ENCODE measurements at regions not wholly inside any gene's neighbourhood (a gene's known extent, or its start where the extent isn't known, plus 50 kb on each side); places are given as distances from the start of the nearest gene placed in this dataset.

DNA sequence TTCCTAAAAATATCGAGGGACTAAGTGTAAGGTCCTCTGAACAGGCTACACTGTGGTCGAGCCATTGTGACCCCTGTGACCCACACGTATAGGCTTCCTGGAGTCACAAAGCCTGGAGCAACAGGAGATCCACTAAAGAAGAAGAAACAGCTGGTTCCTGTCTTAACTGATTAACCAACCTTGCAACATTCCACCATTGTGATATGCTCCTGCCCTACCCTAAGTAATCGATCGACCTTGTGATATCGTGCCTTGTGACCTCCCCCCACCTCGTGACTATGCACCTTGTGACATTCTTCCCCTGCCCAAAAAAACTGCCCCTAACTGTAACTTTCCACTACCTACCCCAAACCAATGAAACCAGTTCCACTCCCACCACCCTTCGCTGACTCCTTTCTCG, 304.6 kb upstream of the FAM78B start:
- no peaks in the 10 kb centered on the region for H3K9me3 ChIP-seq
- no peaks in the 10 kb centered on the region for H3K36me3 ChIP-seq
- H3K27me3 ChIP-seq: no peaks in the 10 kb centered on the region
- DNase-seq (no peak), ATAC-seq (ENCODE audit: low FRiP score in 2 of 2) (no peak)
- TF ChIP-seq, protein P1, sequence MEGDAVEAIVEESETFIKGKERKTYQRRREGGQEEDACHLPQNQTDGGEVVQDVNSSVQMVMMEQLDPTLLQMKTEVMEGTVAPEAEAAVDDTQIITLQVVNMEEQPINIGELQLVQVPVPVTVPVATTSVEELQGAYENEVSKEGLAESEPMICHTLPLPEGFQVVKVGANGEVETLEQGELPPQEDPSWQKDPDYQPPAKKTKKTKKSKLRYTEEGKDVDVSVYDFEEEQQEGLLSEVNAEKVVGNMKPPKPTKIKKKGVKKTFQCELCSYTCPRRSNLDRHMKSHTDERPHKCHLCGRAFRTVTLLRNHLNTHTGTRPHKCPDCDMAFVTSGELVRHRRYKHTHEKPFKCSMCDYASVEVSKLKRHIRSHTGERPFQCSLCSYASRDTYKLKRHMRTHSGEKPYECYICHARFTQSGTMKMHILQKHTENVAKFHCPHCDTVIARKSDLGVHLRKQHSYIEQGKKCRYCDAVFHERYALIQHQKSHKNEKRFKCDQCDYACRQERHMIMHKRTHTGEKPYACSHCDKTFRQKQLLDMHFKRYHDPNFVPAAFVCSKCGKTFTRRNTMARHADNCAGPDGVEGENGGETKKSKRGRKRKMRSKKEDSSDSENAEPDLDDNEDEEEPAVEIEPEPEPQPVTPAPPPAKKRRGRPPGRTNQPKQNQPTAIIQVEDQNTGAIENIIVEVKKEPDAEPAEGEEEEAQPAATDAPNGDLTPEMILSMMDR (IDR thresholded peaks at IDR 0.05): no peak
- TF ChIP-seq POLR2AphosphoS5 (IDR thresholded peaks at IDR 0.05): no peak
- TF ChIP-seq POLR2A (IDR thresholded peaks at IDR 0.05): no peak
- no peak for TF ChIP-seq EP300 (IDR thresholded peaks at IDR 0.05)
- H3K4me1 ChIP-seq: no peaks in the 10 kb centered on the region
- H3K4me3 ChIP-seq: no peak overlapping the region
- 66 to 77% methylated on average over 9 of the region's 9 CpGs for WGBS, 2 donors
- no peak overlapping the region for H3K27ac ChIP-seq

DNA sequence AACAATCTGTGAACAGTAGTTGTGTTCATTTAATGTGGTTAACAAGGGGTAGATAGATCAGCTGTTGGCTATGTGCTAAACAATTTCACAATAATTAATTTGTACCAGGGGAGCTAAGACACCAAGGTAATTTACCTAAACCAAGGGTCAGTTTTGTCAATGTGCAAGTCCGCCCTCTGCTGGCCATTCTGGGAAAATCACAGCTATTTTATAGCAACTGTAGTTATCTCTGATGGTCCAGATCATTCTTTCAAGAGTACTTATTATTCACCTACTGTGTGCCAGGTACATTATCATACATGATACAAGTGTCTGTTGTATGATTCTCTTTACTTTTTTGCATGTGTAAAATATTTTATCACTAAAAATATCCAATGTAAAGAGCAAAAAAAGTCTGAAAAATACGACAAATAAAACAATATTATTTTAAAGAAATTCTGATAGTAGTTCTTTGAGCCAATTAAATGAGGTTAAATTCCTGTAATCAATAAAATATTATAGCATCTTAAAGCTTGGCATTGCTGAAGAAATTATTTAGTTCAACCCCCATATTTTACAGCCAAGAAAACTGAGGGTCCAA, 312.3 kb upstream of the FAM78B start:
- Histone ChIP-seq H3K9me3 (no peaks in the 10 kb centered on the region), H3K36me3 (no peaks in the 10 kb centered on the region), H3K27ac (no peak overlapping the region), H3K4me1 (no peaks in the 10 kb centered on the region), H3K27me3 (no peaks in the 10 kb centered on the region), H3K4me3 (no peak overlapping the region)
- DNase-seq (peak in 1 of 2 donors; percentile 32), ATAC-seq (ENCODE audit: low FRiP score in 2 of 2) (peak in 1 of 2 donors; percentile 51)
- 48% methylated on average over 2 of the region's 2 CpGs for WGBS, 2 donors
- no peak for TF ChIP-seq EP300 (IDR thresholded peaks at IDR 0.05)
- TF ChIP-seq, protein P1 (IDR thresholded peaks at IDR 0.05): peak; percentile 27 to 76 (median 66)

DNA sequence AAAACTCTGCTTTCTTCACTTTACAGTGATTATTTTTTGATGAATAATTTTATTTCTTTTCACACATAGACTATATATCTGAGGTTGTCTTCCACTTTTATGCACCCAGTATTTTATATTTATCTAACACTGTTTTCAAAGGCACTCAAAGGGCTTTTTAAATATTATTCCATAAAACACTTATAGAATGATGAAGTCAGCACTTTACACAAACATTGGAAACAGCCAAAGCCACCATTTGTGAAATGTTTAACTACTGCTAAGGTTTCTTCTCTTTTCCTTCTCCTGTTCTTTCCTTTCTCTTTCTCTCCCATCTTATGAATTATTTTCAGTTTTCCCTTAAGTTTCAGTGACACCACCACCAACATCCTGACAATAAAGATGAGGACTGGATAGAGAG, 317.7 kb upstream of the FAM78B start:
- Histone ChIP-seq H3K27ac (no peak overlapping the region), H3K9me3 (no peaks in the 10 kb centered on the region), H3K4me3 (no peak overlapping the region), H3K27me3 (no peaks in the 10 kb centered on the region), H3K4me1 (no peaks in the 10 kb centered on the region), H3K36me3 (no peaks in the 10 kb centered on the region)
- no peak for DNase-seq
- no peak for ATAC-seq (ENCODE audit: low FRiP score in 2 of 2)
- TF ChIP-seq POLR2AphosphoS5 (IDR thresholded peaks at IDR 0.05) (no peak), POLR2A (IDR thresholded peaks at IDR 0.05) (no peak), EP300 (IDR thresholded peaks at IDR 0.05) (no peak)
- TF ChIP-seq, protein P1 (IDR thresholded peaks at IDR 0.05): no peak

DNA sequence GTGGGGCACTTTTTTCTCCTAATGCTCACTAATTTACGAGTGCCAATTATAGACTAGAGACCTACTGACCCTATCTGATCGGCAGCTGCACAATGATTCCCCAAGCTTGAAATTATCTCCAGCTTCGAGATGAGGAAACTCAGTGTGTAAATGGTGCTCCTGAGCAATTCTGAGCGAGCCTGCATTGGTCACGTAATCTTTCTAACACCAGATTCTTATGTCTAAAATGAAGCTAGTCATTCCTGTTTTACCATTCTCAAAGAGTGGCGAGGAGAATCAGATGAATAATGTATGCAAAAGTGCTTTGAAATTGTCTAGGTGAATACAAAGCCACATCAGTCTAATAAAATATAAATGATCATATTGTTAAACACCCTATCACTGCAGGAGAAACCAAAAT, 318.1 kb upstream of the FAM78B start:
- no peak overlapping the region for H3K4me3 ChIP-seq
- H3K27me3 ChIP-seq: no peaks in the 10 kb centered on the region
- TF ChIP-seq POLR2A (IDR thresholded peaks at IDR 0.05) (no peak), POLR2AphosphoS5 (IDR thresholded peaks at IDR 0.05) (no peak), EP300 (IDR thresholded peaks at IDR 0.05) (no peak)
- TF ChIP-seq, protein P1 (IDR thresholded peaks at IDR 0.05): no peak
- H3K9me3 ChIP-seq: no peaks in the 10 kb centered on the region
- H3K36me3 ChIP-seq: no peaks in the 10 kb centered on the region
- no peak for DNase-seq
- H3K27ac ChIP-seq: no peak overlapping the region
- ATAC-seq (ENCODE audit: low FRiP score in 2 of 2): no peak
- WGBS, 2 donors: 66 to 78% methylated on average over 6 of the region's 6 CpGs
- H3K4me1 ChIP-seq: no peaks in the 10 kb centered on the region

DNA sequence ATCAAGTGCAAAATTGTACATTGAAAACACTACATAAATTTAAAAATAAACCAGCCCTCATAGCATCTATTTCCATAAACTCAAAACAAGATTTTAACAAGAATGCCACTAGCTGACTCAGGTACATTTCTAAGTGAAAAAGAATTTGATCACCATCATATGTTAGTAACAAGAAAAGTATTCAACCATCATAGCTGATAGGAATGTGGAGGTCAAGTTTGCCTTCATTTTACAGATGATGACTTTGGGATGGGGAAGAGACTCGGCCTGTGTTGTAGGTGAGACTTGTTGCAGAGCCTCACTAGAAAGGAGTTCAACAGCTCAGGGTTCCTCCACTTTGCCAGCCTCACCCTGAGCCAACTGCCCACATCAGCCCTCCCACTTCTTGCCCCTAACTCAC, 318.8 kb upstream of the FAM78B start:
- Histone ChIP-seq H3K27me3 (no peaks in the 10 kb centered on the region), H3K4me1 (no peaks in the 10 kb centered on the region), H3K27ac (no peak overlapping the region), H3K36me3 (no peaks in the 10 kb centered on the region), H3K9me3 (no peaks in the 10 kb centered on the region), H3K4me3 (no peak overlapping the region)
- 81 to 82% methylated on average over 1 of the region's 1 CpG for WGBS, 2 donors
- ATAC-seq (ENCODE audit: low FRiP score in 2 of 2) (no peak), DNase-seq (no peak)
- TF ChIP-seq POLR2A (IDR thresholded peaks at IDR 0.05): no peak
- TF ChIP-seq, protein P1 (IDR thresholded peaks at IDR 0.05): no peak
- no peak for TF ChIP-seq POLR2AphosphoS5 (IDR thresholded peaks at IDR 0.05)
- TF ChIP-seq EP300 (IDR thresholded peaks at IDR 0.05): no peak
